Cardiac fibroblast (primary cell): ENCODE measurements at regions not wholly inside any gene's neighbourhood (a gene's known extent, or its start where the extent isn't known, plus 50 kb on each side); places are given as distances from the start of the nearest gene placed in this dataset.
"Not testable (repeated sequence)": the region's sequence is repeated elsewhere in the genome, so short reads cannot be mapped to it uniquely, and the experiment has no call there.

Experiments used
- DNase-seq, 2 donors: peaks; one replicate each; pipeline versions ENCODE4 v3.0.0 to v3.0.0-alpha.2; 2010; ENCODE audit warnings: low read depth in 2 of 2
- H3K4me3 ChIP-seq, 2 donors: replicated peaks in 1 of 2; 1 replicate in 1 of 2; 2 replicates in 1 of 2; pipeline ENCODE4 v1.5.1; 2011; ENCODE audit warnings: low read depth in 2 of 2, low read length in 2 of 2, mild to moderate bottlenecking in 2 of 2, moderate library complexity in 1 of 2
- TF ChIP-seq, protein P1 (sequence below): IDR thresholded peaks from one replicate; pipeline ENCODE4 v1.5.1; 2011; ENCODE audit warnings: low read depth, mild to moderate bottlenecking, low read length, inconsistent platforms

DNA sequence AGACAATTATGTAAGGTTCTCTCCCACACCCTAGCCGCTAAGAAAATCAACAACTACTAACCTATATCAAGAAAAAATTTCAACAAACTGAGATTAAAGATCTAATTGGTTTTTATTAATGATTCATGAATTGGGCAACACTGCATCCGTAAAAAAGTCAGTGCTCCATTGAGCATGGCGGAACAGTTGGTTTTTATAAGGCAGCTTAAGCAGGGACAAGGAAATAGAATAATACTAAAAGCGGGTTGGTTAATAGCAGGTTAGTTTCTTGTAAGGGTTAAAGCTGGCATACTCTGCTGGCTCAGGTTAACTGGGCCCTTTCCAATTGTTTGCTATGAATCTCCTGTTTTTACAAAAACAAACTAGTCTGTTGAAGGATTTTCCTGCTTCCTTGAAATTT lies 202.3 kb upstream of the RASGEF1B start:
- TF ChIP-seq, protein P1, sequence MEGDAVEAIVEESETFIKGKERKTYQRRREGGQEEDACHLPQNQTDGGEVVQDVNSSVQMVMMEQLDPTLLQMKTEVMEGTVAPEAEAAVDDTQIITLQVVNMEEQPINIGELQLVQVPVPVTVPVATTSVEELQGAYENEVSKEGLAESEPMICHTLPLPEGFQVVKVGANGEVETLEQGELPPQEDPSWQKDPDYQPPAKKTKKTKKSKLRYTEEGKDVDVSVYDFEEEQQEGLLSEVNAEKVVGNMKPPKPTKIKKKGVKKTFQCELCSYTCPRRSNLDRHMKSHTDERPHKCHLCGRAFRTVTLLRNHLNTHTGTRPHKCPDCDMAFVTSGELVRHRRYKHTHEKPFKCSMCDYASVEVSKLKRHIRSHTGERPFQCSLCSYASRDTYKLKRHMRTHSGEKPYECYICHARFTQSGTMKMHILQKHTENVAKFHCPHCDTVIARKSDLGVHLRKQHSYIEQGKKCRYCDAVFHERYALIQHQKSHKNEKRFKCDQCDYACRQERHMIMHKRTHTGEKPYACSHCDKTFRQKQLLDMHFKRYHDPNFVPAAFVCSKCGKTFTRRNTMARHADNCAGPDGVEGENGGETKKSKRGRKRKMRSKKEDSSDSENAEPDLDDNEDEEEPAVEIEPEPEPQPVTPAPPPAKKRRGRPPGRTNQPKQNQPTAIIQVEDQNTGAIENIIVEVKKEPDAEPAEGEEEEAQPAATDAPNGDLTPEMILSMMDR: no peak
- DNase-seq: no peak
- H3K4me3 ChIP-seq: no peak overlapping the region

DNA sequence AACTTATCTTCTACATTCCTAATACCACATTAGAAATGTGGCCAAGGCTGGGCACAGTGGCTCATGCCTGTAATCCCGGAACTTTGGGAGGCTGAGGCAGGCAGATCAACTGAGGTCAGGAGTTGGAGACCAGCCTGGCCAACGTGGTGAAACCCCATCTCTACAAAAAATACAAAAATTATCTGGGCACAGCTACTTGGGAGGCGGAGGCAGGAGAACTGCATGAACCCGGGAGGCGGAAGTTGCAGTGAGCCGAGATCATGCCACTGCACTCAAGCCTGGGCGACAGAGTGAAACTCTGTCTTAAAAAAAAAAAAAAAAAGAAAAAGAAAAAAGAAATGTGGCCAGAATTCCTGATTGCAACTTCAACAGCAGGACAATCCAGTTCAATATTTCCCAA lies 196.6 kb upstream of the RASGEF1B start:
- not testable (repeated sequence) for DNase-seq, H3K4me3 ChIP-seq

DNA sequence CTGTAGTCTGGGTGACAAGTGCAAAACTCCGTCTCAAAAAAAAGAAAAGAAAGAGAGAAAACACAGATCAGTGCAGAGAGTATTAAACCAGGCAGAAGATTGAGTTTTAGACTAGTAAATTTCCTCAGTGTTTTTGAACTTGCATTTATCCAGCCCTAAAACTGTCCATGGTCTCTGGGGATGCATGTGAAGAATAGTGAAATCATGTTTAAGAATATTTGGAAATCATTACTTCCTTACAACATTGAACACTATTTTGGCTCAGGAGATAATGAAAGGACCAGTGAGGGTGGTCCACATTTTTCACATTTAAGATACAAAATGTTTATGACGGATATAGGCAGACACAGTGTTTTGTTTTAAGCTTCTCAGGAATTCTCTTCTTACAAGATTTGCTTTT lies 195.8 kb upstream of the RASGEF1B start:
- no peak overlapping the region for H3K4me3 ChIP-seq
- TF ChIP-seq, protein P1: no peak
- DNase-seq: no peak

DNA sequence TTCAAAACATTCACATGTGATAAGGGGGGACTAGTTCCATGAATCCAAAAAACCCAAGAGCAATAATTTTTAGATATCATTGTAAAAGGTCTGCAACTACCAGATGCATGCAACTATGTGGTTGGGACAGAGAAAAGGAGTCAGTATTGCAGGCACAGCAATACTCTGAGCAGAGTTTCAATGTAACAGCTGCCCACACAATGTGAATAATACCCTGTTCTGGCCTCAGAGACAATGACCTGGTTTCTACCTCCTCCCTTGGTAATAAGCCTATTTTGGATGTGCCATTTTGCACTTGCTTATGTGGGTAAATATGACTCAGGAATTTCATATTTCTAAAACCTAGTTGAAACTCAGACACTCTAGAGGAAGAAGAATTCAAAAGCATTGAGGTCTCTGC lies 194.8 kb upstream of the RASGEF1B start:
- TF ChIP-seq, protein P1: no peak
- no peak overlapping the region for H3K4me3 ChIP-seq
- DNase-seq: no peak

DNA sequence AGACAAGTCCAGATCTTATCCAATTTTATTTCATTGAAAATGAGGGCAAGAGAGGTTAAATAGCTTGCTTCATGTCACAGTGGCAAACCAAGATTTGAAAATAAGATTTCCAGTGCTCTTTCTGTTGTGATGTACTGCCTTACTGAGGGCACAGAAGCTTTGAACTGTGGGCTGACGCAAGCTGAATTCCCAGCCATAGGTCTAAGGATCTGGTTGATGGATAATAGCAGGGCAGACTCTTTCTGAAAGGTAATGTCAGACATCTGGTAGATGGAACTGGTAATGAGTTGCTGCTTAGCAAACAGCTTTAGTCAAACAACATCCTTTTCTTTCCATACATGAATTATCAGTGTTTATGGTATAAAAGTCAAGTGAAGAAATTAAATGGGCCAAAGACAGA lies 193.9 kb upstream of the RASGEF1B start:
- no peak for DNase-seq
- TF ChIP-seq, protein P1: no peak
- no peak overlapping the region for H3K4me3 ChIP-seq

DNA sequence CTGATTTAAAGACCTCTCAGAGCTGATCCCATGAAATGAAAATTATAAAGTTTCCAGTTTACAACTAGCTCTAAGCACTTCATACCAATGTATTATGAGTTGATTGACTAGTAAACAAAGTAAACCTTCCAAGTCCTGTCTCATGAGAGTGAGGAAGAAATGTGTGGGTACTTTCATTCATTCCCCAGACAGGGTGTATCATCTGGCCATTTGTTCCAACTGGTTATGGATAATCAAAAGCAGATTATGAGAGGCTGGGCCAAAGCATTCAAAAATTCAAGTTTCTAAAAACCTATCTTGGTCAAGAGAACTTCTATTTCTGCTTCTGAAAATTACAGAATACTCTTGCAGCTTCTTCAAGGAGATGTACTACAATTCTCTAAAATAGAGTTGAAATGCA lies 193.3 kb upstream of the RASGEF1B start:
- no peak for DNase-seq
- H3K4me3 ChIP-seq: no peak overlapping the region
- TF ChIP-seq, protein P1: no peak

DNA sequence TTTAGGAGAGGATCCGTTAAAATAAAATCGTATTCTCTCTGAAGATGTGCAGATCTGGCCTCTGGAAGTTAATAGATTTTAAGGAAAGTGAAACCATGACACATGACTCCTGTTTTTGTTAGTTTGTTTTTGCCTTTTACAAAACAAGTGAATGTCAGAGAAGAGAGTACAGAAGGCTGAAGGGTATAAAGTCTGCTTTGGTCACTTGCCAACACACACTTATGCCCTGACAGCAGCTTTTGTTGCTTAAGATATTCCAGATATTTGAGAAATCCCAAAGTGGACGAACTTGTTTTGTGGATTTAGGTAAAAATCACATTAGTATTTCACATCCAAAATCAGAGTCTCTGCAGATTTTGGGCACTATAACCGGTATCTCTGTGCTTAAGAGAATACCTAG lies 192.4 kb upstream of the RASGEF1B start:
- H3K4me3 ChIP-seq: no peak overlapping the region
- peak in 1 of 2 donors; percentile 28 for DNase-seq
- TF ChIP-seq, protein P1: no peak

DNA sequence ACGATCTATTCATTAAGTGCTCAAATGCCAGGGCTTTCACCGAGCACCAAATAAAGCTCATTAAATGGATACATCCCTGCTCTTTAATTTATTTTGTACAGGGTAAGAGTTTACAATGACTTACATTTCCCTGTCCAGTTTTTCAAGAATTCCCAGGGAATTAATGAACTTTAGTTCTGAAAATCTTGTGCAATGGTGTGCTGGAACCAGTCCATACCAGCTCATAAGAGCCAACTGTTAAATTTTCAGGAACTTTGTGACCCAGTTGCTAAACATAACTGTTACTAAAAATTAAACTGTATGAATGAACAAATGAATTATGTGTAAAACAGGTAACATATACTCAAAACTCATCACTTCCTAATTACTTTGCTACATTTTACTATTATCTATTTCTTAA lies 191.7 kb upstream of the RASGEF1B start:
- TF ChIP-seq, protein P1: no peak
- peak in 1 of 2 donors; percentile 65 for DNase-seq
- no peak overlapping the region for H3K4me3 ChIP-seq
